Mesenchymal stem cell (in vitro differentiated cells and primary cell): ENCODE measurements at regions not wholly inside any gene's neighbourhood (a gene's known extent, or its start where the extent isn't known, plus 50 kb on each side); places are given as distances from the start of the nearest gene placed in this dataset.

ENCODE experiments used
- DNase-seq: peaks from one replicate; pipeline ENCODE4 v3.0.0-alpha.2; 2013
- H2AFZ ChIP-seq: one replicate; pipeline ENCODE4 v1.6.1; 2013; ENCODE audit warnings: low read depth, mild to moderate bottlenecking, control low read depth, inconsistent platforms, low read length, moderate library complexity
- H2AK5ac ChIP-seq: 2 replicates; pipeline ENCODE4 v1.6.1; 2013; ENCODE audit warnings: low read length, moderate library complexity, mild to moderate bottlenecking, inconsistent platforms; ENCODE audit not compliant: severe bottlenecking
- H2BK120ac ChIP-seq: one replicate; pipeline ENCODE4 v1.6.1; 2013; ENCODE audit warnings: low read depth, mild to moderate bottlenecking, inconsistent platforms, low read length, moderate library complexity
- H2BK12ac ChIP-seq, 2 experiments: one replicate each; pipeline ENCODE4 v1.6.1; 2013; ENCODE audit warnings: inconsistent platforms in 2 of 2, low read length in 2 of 2, mild to moderate bottlenecking in 2 of 2, moderate library complexity in 2 of 2, control low read depth in 1 of 2
- H2BK15ac ChIP-seq: one replicate; pipeline ENCODE4 v1.6.1; 2013; ENCODE audit warnings: mild to moderate bottlenecking, low read depth, inconsistent platforms; ENCODE audit not compliant: poor library complexity, severe bottlenecking
- H2BK5ac ChIP-seq: 2 replicates; pipeline ENCODE4 v1.6.1; 2013; ENCODE audit warnings: low read depth, mild to moderate bottlenecking, low read length, control low read depth, inconsistent platforms; ENCODE audit not compliant: poor library complexity, severe bottlenecking
- H3K14ac ChIP-seq, 2 experiments: one replicate each; pipeline ENCODE4 v1.6.1; 2013; ENCODE audit warnings: inconsistent platforms in 2 of 2, low read length in 2 of 2, control low read depth in 1 of 2, mild to moderate bottlenecking in 1 of 2, moderate library complexity in 1 of 2
- H3K18ac ChIP-seq, 2 experiments: one replicate each; pipeline ENCODE4 v1.6.1; 2013; ENCODE audit warnings: inconsistent platforms in 2 of 2, low read length in 2 of 2, control low read depth in 1 of 2, low read depth in 1 of 2, mild to moderate bottlenecking in 1 of 2
- H3K23ac ChIP-seq, 2 experiments: one replicate each; pipeline ENCODE4 v1.6.1; 2013; ENCODE audit warnings: inconsistent platforms in 2 of 2, low read length in 2 of 2, mild to moderate bottlenecking in 2 of 2, moderate library complexity in 2 of 2, control low read depth in 1 of 2
- H3K27ac ChIP-seq: 2 replicates; pipeline ENCODE4 v1.5.1; 2013; ENCODE audit warnings: mild to moderate bottlenecking, moderate library complexity, low read length, control low read depth, inconsistent platforms; ENCODE audit not compliant: poor library complexity, severe bottlenecking
- H3K27me3 ChIP-seq, 2 experiments: 2 replicates each; pipeline versions ENCODE4 v1.6.1 to v1.7.0; 2013; ENCODE audit warnings: low read length in 2 of 2, mild to moderate bottlenecking in 2 of 2, moderate library complexity in 2 of 2, control low read depth in 1 of 2, inconsistent platforms in 1 of 2; ENCODE audit not compliant: control insufficient read depth in 1 of 2, insufficient read depth in 1 of 2
- H3K36me3 ChIP-seq, 2 experiments: 2 replicates each; pipeline versions ENCODE4 v1.6.1 to v1.7.0; 2013; ENCODE audit warnings: low read length in 2 of 2, control low read depth in 1 of 2, inconsistent platforms in 1 of 2, low read depth in 1 of 2, mild to moderate bottlenecking in 1 of 2; ENCODE audit not compliant: insufficient read depth in 2 of 2, control insufficient read depth in 1 of 2
- H3K4ac ChIP-seq, 2 experiments: one replicate each; pipeline ENCODE4 v1.6.1; 2013; ENCODE audit warnings: inconsistent platforms in 2 of 2, low read length in 2 of 2, mild to moderate bottlenecking in 2 of 2, moderate library complexity in 2 of 2, control low read depth in 1 of 2, low read depth in 1 of 2
- H3K4me1 ChIP-seq: 2 replicates; pipeline ENCODE4 v1.6.1; 2013; ENCODE audit warnings: low read depth, low read length, control low read depth; ENCODE audit not compliant: control insufficient read depth, insufficient read depth
- H3K4me2 ChIP-seq: 2 replicates; pipeline ENCODE4 v1.6.1; 2013; ENCODE audit warnings: low read length, mild to moderate bottlenecking, inconsistent platforms; ENCODE audit not compliant: poor library complexity, severe bottlenecking
- H3K4me3 ChIP-seq, 2 experiments: 2 replicates each; pipeline versions ENCODE4 v1.5.1 to v1.7.0; 2013; ENCODE audit warnings: low read length in 2 of 2, mild to moderate bottlenecking in 2 of 2, control low read depth in 1 of 2, low read depth in 1 of 2; ENCODE audit not compliant: insufficient read depth in 1 of 2
- H3K79me1 ChIP-seq: replicated peaks from 2 replicates; pipeline ENCODE4 v1.6.1; 2013; ENCODE audit warnings: mild to moderate bottlenecking, control low read depth, low read length, inconsistent platforms; ENCODE audit not compliant: poor library complexity, severe bottlenecking
- H3K9ac ChIP-seq: 2 replicates; pipeline ENCODE4 v1.7.0; 2013; ENCODE audit warnings: mild to moderate bottlenecking, low read length, moderate library complexity
- H3K9me3 ChIP-seq: 2 replicates; pipeline ENCODE4 v1.7.0; 2013; ENCODE audit warnings: mild to moderate bottlenecking, low read length; ENCODE audit not compliant: control insufficient read depth
- H4K8ac ChIP-seq: one replicate; pipeline ENCODE4 v1.6.1; 2013; ENCODE audit warnings: inconsistent platforms, mild to moderate bottlenecking, low read length, moderate library complexity
- H4K91ac ChIP-seq: one replicate; pipeline ENCODE4 v1.6.1; 2013; ENCODE audit warnings: mild to moderate bottlenecking, low read length, inconsistent platforms
- WGBS: methylation state at CpG from one replicate; pipeline ENCODE4 v1.1.7; 2013; ENCODE audit warnings: mixed read lengths; 5-methylcytosine and 5-hydroxymethylcytosine counted together

DNA sequence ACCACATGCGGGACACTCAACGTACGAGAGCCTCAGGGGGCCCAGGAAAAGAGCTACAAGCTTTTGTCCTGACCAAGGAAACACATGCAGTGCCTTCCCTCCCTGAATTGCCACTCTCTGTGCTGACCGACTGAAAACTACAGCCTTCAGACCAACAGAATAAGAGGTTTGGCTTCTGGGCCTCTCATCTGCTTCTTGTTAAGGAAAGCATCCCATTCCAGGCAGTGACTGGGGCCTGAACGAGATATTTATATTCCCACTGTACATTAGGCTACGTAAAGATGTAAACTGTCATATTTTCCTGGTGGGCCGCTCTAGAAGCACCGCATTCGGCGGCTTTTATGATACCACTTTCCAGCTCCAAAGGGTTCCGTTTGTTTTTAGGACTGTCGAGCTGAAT is 208.9 kb upstream of the TPM1 start:
- Histone ChIP-seq H3K14ac (no peak overlapping the region), H3K79me1 (peaks cover 2% of the 10 kb centered on the region), H2BK120ac (no peak overlapping the region)

DNA sequence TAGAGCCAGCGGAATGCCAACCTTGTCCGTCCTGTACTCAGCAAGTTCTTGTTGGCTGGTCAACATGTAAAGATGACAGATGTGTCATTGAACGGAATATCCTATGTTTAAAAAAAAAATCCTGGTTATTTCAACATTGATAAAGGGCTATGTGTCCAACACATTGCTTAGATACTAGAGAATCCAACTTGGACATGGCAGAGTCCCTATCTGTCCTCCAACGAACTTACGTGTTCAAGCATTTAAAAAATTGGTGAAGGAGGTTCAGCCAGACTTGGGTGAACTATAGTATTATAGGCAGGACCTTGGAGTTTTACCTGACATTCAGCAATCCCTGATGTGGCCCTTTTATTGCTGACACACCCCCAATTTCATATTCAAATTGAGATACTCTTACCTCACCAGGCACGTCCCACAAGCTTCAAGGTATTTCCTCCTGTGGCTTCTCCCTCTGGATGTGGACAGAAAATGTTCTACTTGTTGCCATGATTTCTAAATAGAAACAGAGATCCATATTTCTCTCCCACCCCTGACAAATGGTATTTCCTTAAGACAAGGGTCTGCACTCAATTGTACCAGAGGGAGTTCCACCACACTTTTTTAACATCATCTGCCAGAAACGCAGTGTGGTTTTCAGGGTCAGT is 207.7 kb upstream of the TPM1 start:
- DNase-seq = no peak
- Histone ChIP-seq H3K9ac (no peak overlapping the region), H3K4ac (no peak overlapping the region), H3K14ac (no peak overlapping the region), H2BK5ac (no peak overlapping the region), H3K4me3 (no peak overlapping the region), H2AK5ac (no peak overlapping the region), H2AFZ (no peak overlapping the region), H3K79me1 (peaks cover 4% of the 10 kb centered on the region), H3K27ac (no peak overlapping the region), H3K18ac (no peak overlapping the region), H2BK15ac (no peak overlapping the region), H3K4me2 (no peak overlapping the region), H3K27me3 (no peaks in the 10 kb centered on the region), H4K91ac (no peak overlapping the region), H3K36me3 (peaks cover 35 to 76% of the 10 kb centered on the region in 2 experiments), H2BK120ac (no peak overlapping the region), H2BK12ac (no peak overlapping the region), H3K4me1 (peaks cover 11% of the 10 kb centered on the region), H3K23ac (no peak overlapping the region), H4K8ac (no peak overlapping the region), H3K9me3 (no peaks in the 10 kb centered on the region)
- WGBS = 89% methylated on average over 4 of the region's 7 CpGs

More for the DNA sequence above, 208.9 kb upstream of the TPM1 start:
- no peak overlapping the region for H2BK5ac ChIP-seq
- no peak overlapping the region for H4K8ac ChIP-seq
- no peak overlapping the region for H2BK12ac ChIP-seq
- no peak overlapping the region for H2AFZ ChIP-seq
- no peak for DNase-seq
- no peak overlapping the region for H4K91ac ChIP-seq
- peaks cover 30 to 66% of the 10 kb centered on the region in 2 experiments for H3K36me3 ChIP-seq
- H2AK5ac ChIP-seq = no peak overlapping the region
- H3K4me2 ChIP-seq = no peak overlapping the region
- H3K9ac ChIP-seq = no peak overlapping the region
- WGBS = 94% methylated on average over 12 of the region's 12 CpGs
- no peak overlapping the region for H3K27ac ChIP-seq
- H3K27me3 ChIP-seq = no peaks in the 10 kb centered on the region
- no peak overlapping the region for H3K4me3 ChIP-seq
- H2BK15ac ChIP-seq = no peak overlapping the region
- H3K18ac ChIP-seq = no peak overlapping the region
- no peak overlapping the region for H3K4ac ChIP-seq
- peaks cover 11% of the 10 kb centered on the region for H3K4me1 ChIP-seq
- no peaks in the 10 kb centered on the region for H3K9me3 ChIP-seq
- H3K23ac ChIP-seq = no peak overlapping the region

DNA sequence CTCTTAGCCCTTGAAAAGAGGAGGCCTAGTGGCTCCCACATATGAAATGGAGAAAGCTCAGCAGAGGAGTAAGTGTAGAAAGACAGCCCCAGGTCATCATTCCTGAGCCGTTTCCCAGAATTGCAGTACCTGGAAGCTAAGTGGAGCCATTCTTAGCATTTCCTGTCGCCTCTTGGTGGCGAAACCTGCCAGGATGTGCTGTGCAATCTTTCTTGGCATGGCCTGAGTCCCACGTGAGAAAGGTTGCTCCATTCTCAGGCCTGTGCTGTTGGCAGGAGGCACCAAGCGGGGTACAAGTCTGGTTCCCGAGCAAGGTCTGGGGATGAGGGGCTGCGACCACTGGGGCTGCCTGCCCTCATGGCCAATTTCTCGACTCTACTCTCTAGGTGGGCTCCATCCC is 207.2 kb upstream of the TPM1 start:
- Histone ChIP-seq H4K8ac (no peak overlapping the region), H3K9me3 (no peaks in the 10 kb centered on the region), H3K14ac (no peak overlapping the region), H2AK5ac (no peak overlapping the region), H3K79me1 (peaks cover 4% of the 10 kb centered on the region), H2BK12ac (no peak overlapping the region), H3K9ac (no peak overlapping the region), H2BK5ac (no peak overlapping the region), H3K4me1 (peaks cover 16% of the 10 kb centered on the region), H3K23ac (no peak overlapping the region), H3K27ac (peak overlapping the region; percentile 12), H4K91ac (no peak overlapping the region), H3K18ac (no peak overlapping the region), H3K4me3 (no peak overlapping the region), H2BK120ac (no peak overlapping the region), H3K4me2 (no peak overlapping the region), H3K36me3 (peaks cover 40 to 78% of the 10 kb centered on the region in 2 experiments), H2AFZ (no peak overlapping the region), H2BK15ac (no peak overlapping the region), H3K27me3 (no peaks in the 10 kb centered on the region), H3K4ac (no peak overlapping the region)
- DNase-seq = no peak
- WGBS = 88% methylated on average over 8 of the region's 8 CpGs

DNA sequence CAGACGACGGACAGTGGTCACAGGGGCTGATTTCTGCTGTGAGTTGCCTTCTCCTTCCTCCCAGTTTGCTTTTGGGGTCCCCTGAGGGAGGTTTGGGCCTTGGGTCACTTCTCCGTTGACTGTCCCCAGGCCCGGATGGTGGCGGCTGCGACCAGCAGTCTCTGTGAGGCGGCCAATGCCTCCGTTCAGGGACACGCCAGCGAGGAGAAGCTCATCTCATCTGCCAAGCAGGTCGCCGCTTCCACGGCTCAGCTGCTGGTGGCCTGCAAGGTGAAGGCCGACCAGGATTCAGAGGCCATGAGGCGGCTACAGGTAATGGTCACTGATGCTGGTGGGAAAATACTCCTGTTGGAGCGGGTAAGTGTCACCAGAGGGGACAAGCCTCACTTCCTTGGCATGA is 206.8 kb upstream of the TPM1 start:
- Histone ChIP-seq H3K4ac (no peak overlapping the region), H3K18ac (no peak overlapping the region), H3K14ac (no peak overlapping the region), H3K4me1 (peaks cover 20% of the 10 kb centered on the region), H2AFZ (no peak overlapping the region), H3K36me3 (peaks cover 44 to 81% of the 10 kb centered on the region in 2 experiments), H4K91ac (no peak overlapping the region), H3K23ac (no peak overlapping the region), H3K79me1 (peaks cover 4% of the 10 kb centered on the region), H3K4me3 (no peak overlapping the region), H2BK5ac (no peak overlapping the region), H2AK5ac (peak overlapping the region; percentile 5), H3K27me3 (no peaks in the 10 kb centered on the region), H2BK120ac (no peak overlapping the region), H3K27ac (peak overlapping the region; percentile 12), H2BK12ac (no peak overlapping the region), H3K4me2 (no peak overlapping the region), H2BK15ac (no peak overlapping the region), H4K8ac (no peak overlapping the region), H3K9ac (no peak overlapping the region), H3K9me3 (peaks cover 3% of the 10 kb centered on the region)
- 96% methylated on average over 16 of the region's 16 CpGs for whole genome bisulfite sequencing
- no peak for DNase-seq
